ENCODE measurements at regions not wholly inside any gene's neighbourhood (a gene's known extent, or its start where the extent isn't known, plus 50 kb on each side); places are given as distances from the start of the nearest gene placed in this dataset.

DNA sequence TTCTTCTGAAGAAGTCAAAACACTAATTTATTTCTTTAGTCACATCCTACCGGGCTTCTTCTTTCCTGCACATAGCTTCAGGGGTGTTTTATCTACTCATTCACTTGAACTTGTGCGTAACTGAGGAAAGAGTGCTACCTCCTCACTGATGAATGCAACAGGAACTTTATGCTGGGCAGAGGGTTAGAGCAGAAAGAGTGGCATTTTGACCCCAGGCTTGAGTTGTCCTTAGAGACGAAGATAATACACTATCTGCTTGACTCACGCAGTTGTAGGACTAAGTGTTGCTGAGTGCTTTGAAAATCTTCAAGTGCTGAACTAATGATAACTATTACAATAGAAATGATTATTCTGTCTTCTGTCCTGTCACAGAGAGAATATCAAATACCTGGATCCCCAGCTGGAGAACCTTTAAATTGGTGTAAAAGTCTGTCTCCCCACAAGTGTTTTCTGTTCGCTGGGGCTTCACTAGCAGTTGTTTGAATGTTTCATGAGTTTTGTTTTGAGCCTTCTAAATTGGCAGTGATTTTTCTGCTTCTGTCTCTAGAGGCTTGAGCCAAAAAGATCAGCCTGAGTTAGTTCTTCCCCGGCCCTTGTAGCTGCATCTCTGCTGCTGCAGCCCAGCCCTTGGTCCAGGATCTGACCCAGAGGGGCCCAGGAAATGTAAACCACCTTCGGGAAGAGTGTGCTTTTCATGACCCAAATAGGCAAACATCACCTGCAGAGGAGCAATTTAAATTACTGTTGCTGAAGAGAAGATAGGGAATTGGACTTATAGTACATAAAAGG, 86.3 kb upstream of the LGALSL start:
- H3K4me1 ChIP-seq = no peaks in the 10 kb centered on the region
- H3K36me3 ChIP-seq = no peaks in the 10 kb centered on the region
- intact Hi-C loops (cut with DNase I; ENCODE audit: low total_unique reads) = no loop called here
- H3K4me3 ChIP-seq = no peak overlapping the region
- no peak overlapping the region for H3K27ac ChIP-seq
- H3K9me3 ChIP-seq = no peaks in the 10 kb centered on the region
- H3K27me3 ChIP-seq = no peaks in the 10 kb centered on the region
- TF ChIP-seq, protein P1, sequence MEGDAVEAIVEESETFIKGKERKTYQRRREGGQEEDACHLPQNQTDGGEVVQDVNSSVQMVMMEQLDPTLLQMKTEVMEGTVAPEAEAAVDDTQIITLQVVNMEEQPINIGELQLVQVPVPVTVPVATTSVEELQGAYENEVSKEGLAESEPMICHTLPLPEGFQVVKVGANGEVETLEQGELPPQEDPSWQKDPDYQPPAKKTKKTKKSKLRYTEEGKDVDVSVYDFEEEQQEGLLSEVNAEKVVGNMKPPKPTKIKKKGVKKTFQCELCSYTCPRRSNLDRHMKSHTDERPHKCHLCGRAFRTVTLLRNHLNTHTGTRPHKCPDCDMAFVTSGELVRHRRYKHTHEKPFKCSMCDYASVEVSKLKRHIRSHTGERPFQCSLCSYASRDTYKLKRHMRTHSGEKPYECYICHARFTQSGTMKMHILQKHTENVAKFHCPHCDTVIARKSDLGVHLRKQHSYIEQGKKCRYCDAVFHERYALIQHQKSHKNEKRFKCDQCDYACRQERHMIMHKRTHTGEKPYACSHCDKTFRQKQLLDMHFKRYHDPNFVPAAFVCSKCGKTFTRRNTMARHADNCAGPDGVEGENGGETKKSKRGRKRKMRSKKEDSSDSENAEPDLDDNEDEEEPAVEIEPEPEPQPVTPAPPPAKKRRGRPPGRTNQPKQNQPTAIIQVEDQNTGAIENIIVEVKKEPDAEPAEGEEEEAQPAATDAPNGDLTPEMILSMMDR (IDR thresholded peaks at IDR 0.05) = no peak
- DNase-seq = no peak

- H3K27me3 ChIP-seq = no peaks in the 10 kb centered on the region
- H3K27ac ChIP-seq = no peak overlapping the region
- H3K4me1 ChIP-seq = peaks cover 0 to 3% (median 0%) of the 10 kb centered on the region in 4 donors
- no peak for DNase-seq
- no peaks in the 10 kb centered on the region for H3K9me3 ChIP-seq
- TF ChIP-seq, protein P1 (IDR thresholded peaks at IDR 0.05) = no peak
- no peak overlapping the region for H3K4me3 ChIP-seq
- H3K36me3 ChIP-seq = no peaks in the 10 kb centered on the region
- intact Hi-C loops (cut with DNase I; ENCODE audit: low total_unique reads) = no loop called here
Measured at GRCh38 chr2:64369706-64370105, 84.3 kb upstream of the LGALSL start.

DNA sequence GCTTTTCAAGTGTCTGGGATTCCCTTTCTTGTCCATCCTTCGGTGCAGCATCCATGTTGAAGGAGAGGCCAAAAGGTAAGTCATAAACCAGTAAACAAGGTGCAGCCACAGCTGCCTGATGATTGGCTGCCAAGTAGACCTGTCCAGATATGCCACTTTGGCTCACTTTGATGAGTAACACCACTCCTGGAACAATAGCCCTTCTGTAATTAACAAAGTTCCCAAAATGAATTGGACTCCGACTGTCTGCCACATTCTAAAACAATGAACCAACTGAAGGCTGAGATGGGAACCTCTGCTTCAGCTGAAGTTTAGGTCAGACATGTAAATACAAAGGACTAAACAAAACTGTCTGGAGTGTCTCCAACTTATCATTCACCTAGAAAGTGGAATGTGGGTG, 82.2 kb upstream of the LGALSL start:
- no peak for DNase-seq
- TF ChIP-seq, protein P1 (IDR thresholded peaks at IDR 0.05) = no peak
- Histone ChIP-seq H3K9me3 (no peaks in the 10 kb centered on the region), H3K4me3 (no peak overlapping the region), H3K27me3 (no peaks in the 10 kb centered on the region), H3K36me3 (no peaks in the 10 kb centered on the region), H3K27ac (no peak overlapping the region), H3K4me1 (peaks cover 0 to 6% (median 0%) of the 10 kb centered on the region in 4 donors)
- intact Hi-C loops (cut with DNase I; ENCODE audit: low total_unique reads) = no loop called here

- TF ChIP-seq, protein P1 (IDR thresholded peaks at IDR 0.05) = no peak
- DNase-seq = no peak
- H3K27ac ChIP-seq = no peak overlapping the region
Measured at GRCh38 chr2:64374686-64375085, 79.3 kb upstream of the LGALSL start.

GRCh38 chr2:64376926-64377325, 77.0 kb upstream of the LGALSL start:
- H3K4me1 ChIP-seq = peaks cover 0 to 6% (median 0%) of the 10 kb centered on the region in 4 donors
- DNase-seq = no peak
- intact Hi-C loops (cut with DNase I; ENCODE audit: low total_unique reads) = no loop called here
- peaks cover 0 to 12% of the 10 kb centered on the region in 2 donors for H3K27me3 ChIP-seq
- no peak overlapping the region for H3K4me3 ChIP-seq
- no peaks in the 10 kb centered on the region for H3K9me3 ChIP-seq
- TF ChIP-seq, protein P1 (IDR thresholded peaks at IDR 0.05) = no peak
- H3K36me3 ChIP-seq = no peaks in the 10 kb centered on the region
- no peak overlapping the region for H3K27ac ChIP-seq

More at GRCh38 chr2:64374686-64375085, 79.3 kb upstream of the LGALSL start:
- H3K4me3 ChIP-seq = no peak overlapping the region
- H3K27me3 ChIP-seq = peaks cover 0 to 5% of the 10 kb centered on the region in 2 donors
- no peaks in the 10 kb centered on the region for H3K36me3 ChIP-seq
- intact Hi-C loops (cut with DNase I; ENCODE audit: low total_unique reads) = no loop called here
- H3K4me1 ChIP-seq = peaks cover 0 to 6% (median 0%) of the 10 kb centered on the region in 4 donors
- no peaks in the 10 kb centered on the region for H3K9me3 ChIP-seq
